Activated naive CD4-positive, alpha-beta T cell treated with anti-CD3 and anti-CD28 coated beads, Interleukin-2, amount 50 U/mL, for 72 hours (primary cell): ENCODE measurements at regions not wholly inside any gene's neighbourhood (a gene's known extent, or its start where the extent isn't known, plus 50 kb on each side); places are given as distances from the start of the nearest gene placed in this dataset.
"Not testable (repeated sequence)": the region's sequence is repeated elsewhere in the genome, so short reads cannot be mapped to it uniquely, and the experiment has no call there.

Experiments
- ATAC-seq, 2 donors: fragments of 150-1000 bp; cut with Tn5 transposase; 2 replicates each; pipeline ENCODE4 v1.10.0; 2021; ENCODE audit warnings: mild to moderate bottlenecking in 2 of 2, moderate library complexity in 2 of 2
- DNase-seq, 2 donors: peaks; one replicate each; pipeline ENCODE4 v3.0.0; 2021 to 2022; ENCODE audit warnings: low spot score in 2 of 2
- H3K27ac Mint-ChIP-seq, 2 donors: one replicate each; pipeline ENCODE4 v1.8.0; 2022; ENCODE audit warnings: mild to moderate bottlenecking in 2 of 2, mixed read lengths in 2 of 2
- H3K36me3 Mint-ChIP-seq, 2 donors: one replicate each; pipeline ENCODE4 v1.8.0; 2022; ENCODE audit warnings: mixed read lengths in 2 of 2
- H3K9me3 Mint-ChIP-seq, 2 donors: one replicate each; pipeline ENCODE4 v1.8.0; 2022; ENCODE audit warnings: mixed read lengths in 2 of 2

GRCh38 chr10:109250152-109250551, 673.2 kb downstream of the XPNPEP1 start:
- DNase-seq: no peak
- Mint-ChIP-seq H3K27ac (no peak overlapping the region), H3K9me3 (peaks cover 12 to 16% of the 10 kb centered on the region in 2 donors), H3K36me3 (no peaks in the 10 kb centered on the region)
- no peak for ATAC-seq

GRCh38 chr10:109247814-109248213, 675.5 kb downstream of the XPNPEP1 start:
- DNase-seq: no peak

GRCh38 chr10:109245821-109246220, 677.5 kb downstream of the XPNPEP1 start:
- peaks cover 13 to 16% of the 10 kb centered on the region in 2 donors for H3K9me3 Mint-ChIP-seq
- no peak for ATAC-seq
- no peaks in the 10 kb centered on the region for H3K36me3 Mint-ChIP-seq
- DNase-seq: no peak
- no peak overlapping the region for H3K27ac Mint-ChIP-seq

More at GRCh38 chr10:109247814-109248213, 675.5 kb downstream of the XPNPEP1 start:
- peaks cover 16 to 24% of the 10 kb centered on the region in 2 donors for H3K9me3 Mint-ChIP-seq
- no peak for ATAC-seq
- no peaks in the 10 kb centered on the region for H3K36me3 Mint-ChIP-seq
- H3K27ac Mint-ChIP-seq: no peak overlapping the region

- ATAC-seq (no peak), DNase-seq (no peak)
- Mint-ChIP-seq H3K27ac (no peak overlapping the region), H3K36me3 (no peaks in the 10 kb centered on the region), H3K9me3 (peaks cover 10% of the 10 kb centered on the region in 2 donors)
These were observed 683.9 kb downstream of the XPNPEP1 start for GRCh38 chr10:109239371-109239770.

GRCh38 chr10:109237682-109238081, 685.6 kb downstream of the XPNPEP1 start:
- Mint-ChIP-seq H3K9me3 (peaks cover 4 to 6% of the 10 kb centered on the region in 2 donors), H3K36me3 (no peaks in the 10 kb centered on the region), H3K27ac (no peak overlapping the region)
- DNase-seq: no peak
- no peak for ATAC-seq

- ATAC-seq (no peak), DNase-seq (no peak)
- Mint-ChIP-seq H3K27ac (no peak overlapping the region), H3K36me3 (no peaks in the 10 kb centered on the region), H3K9me3 (peaks cover 4 to 6% of the 10 kb centered on the region in 2 donors)
These were observed 686.3 kb downstream of the XPNPEP1 start for GRCh38 chr10:109237050-109237449.

- not testable (repeated sequence) for ATAC-seq, DNase-seq, H3K36me3 Mint-ChIP-seq, H3K27ac Mint-ChIP-seq
- peaks cover 9 to 11% of the 10 kb centered on the region in 2 donors for H3K9me3 Mint-ChIP-seq
These were observed 699.8 kb downstream of the XPNPEP1 start for GRCh38 chr10:109223533-109223932.

GRCh38 chr10:109219935-109220605, 703.2 kb downstream of the XPNPEP1 start:
- no peak overlapping the region for H3K27ac Mint-ChIP-seq
- ATAC-seq: no peak
- no peaks in the 10 kb centered on the region for H3K36me3 Mint-ChIP-seq
- DNase-seq: no peak
- peaks cover 7 to 12% of the 10 kb centered on the region in 2 donors for H3K9me3 Mint-ChIP-seq

GRCh38 chr10:109218207-109218606, 705.1 kb downstream of the XPNPEP1 start:
- H3K9me3 Mint-ChIP-seq: peaks cover 5 to 9% of the 10 kb centered on the region in 2 donors
- no peaks in the 10 kb centered on the region for H3K36me3 Mint-ChIP-seq
- no peak overlapping the region for H3K27ac Mint-ChIP-seq
- DNase-seq: no peak
- ATAC-seq: no peak

GRCh38 chr10:109215291-109216075, 707.8 kb downstream of the XPNPEP1 start:
- H3K9me3 Mint-ChIP-seq: peaks cover 3 to 5% of the 10 kb centered on the region in 2 donors
- ATAC-seq: no peak
- H3K27ac Mint-ChIP-seq: no peak overlapping the region
- no peaks in the 10 kb centered on the region for H3K36me3 Mint-ChIP-seq
- no peak for DNase-seq

- not testable (repeated sequence) for ATAC-seq, H3K36me3 Mint-ChIP-seq, H3K9me3 Mint-ChIP-seq, H3K27ac Mint-ChIP-seq, DNase-seq
These were observed 708.4 kb downstream of the XPNPEP1 start for GRCh38 chr10:109214891-109215290.

GRCh38 chr10:109207361-109207760, 716.0 kb downstream of the XPNPEP1 start:
- H3K9me3 Mint-ChIP-seq: peaks cover 4 to 17% of the 10 kb centered on the region in 2 donors

GRCh38 chr10:109205929-109206585, 717.3 kb downstream of the XPNPEP1 start:
- H3K36me3 Mint-ChIP-seq: no peaks in the 10 kb centered on the region
- H3K9me3 Mint-ChIP-seq: peaks cover 4 to 15% of the 10 kb centered on the region in 2 donors
- H3K27ac Mint-ChIP-seq: no peak overlapping the region
- ATAC-seq (no peak), DNase-seq (no peak)

More at GRCh38 chr10:109207361-109207760, 716.0 kb downstream of the XPNPEP1 start:
- Mint-ChIP-seq H3K27ac (no peak overlapping the region), H3K36me3 (no peaks in the 10 kb centered on the region)
- ATAC-seq (no peak), DNase-seq (no peak)

GRCh38 chr10:109203646-109204353, 719.5 kb downstream of the XPNPEP1 start:
- H3K27ac Mint-ChIP-seq: no peak overlapping the region
- no peaks in the 10 kb centered on the region for H3K36me3 Mint-ChIP-seq
- ATAC-seq (no peak), DNase-seq (no peak)
- peaks cover 4 to 12% of the 10 kb centered on the region in 2 donors for H3K9me3 Mint-ChIP-seq

GRCh38 chr10:109202111-109202510, 721.2 kb downstream of the XPNPEP1 start:
- Mint-ChIP-seq H3K36me3 (no peaks in the 10 kb centered on the region), H3K9me3 (peaks cover 12 to 16% of the 10 kb centered on the region in 2 donors), H3K27ac (no peak overlapping the region)
- DNase-seq (no peak), ATAC-seq (no peak)

GRCh38 chr10:109200646-109201045, 722.7 kb downstream of the XPNPEP1 start:
- peaks cover 8 to 16% of the 10 kb centered on the region in 2 donors for H3K9me3 Mint-ChIP-seq
- H3K27ac Mint-ChIP-seq: no peak overlapping the region
- no peak for ATAC-seq
- no peak for DNase-seq
- H3K36me3 Mint-ChIP-seq: no peaks in the 10 kb centered on the region
